Activated CD8-positive, alpha-beta T cell treated with anti-CD3 and anti-CD28 coated beads for 36 hours (primary cell): ENCODE measurements at regions not wholly inside any gene's neighbourhood (a gene's known extent, or its start where the extent isn't known, plus 50 kb on each side); places are given as distances from the start of the nearest gene placed in this dataset.

ENCODE experiments used
- ATAC-seq: fragments of 200-7000 bp; cut with Tn5 transposase; one replicate; pipeline ENCODE4 v1.10.0; 2021; ENCODE audit warnings: mild to moderate bottlenecking, moderate library complexity
- CTCF ChIA-PET: fragments of 350-600 bp; sonication (Branson Sonifier 250); formaldehyde crosslinking; loops from one replicate; lab custom pipeline; 2021; ENCODE audit warnings: antibody characterized with exemption; lab: Charles Lee
- POLR2A ChIA-PET: fragments of 350-600 bp; sonication (Branson Sonifier 250); formaldehyde crosslinking; loops from one replicate; lab custom pipeline; 2021; ENCODE audit warnings: antibody characterized with exemption; lab: Charles Lee
- DNase-seq: peaks from one replicate; pipeline ENCODE4 v3.0.0-alpha.2; 2020
- H3K27ac Mint-ChIP-seq: one replicate; pipeline ENCODE4 v1.8.0; 2021; ENCODE audit warnings: mild to moderate bottlenecking, mixed read lengths
- H3K27me3 Mint-ChIP-seq: one replicate; pipeline ENCODE4 v1.8.0; 2021; ENCODE audit warnings: mixed read lengths
- H3K36me3 Mint-ChIP-seq: one replicate; pipeline ENCODE4 v1.8.0; 2021; ENCODE audit warnings: low read depth, mixed read lengths
- H3K4me1 Mint-ChIP-seq: one replicate; pipeline ENCODE4 v1.8.0; 2021; ENCODE audit warnings: low read depth, mixed read lengths
- H3K4me3 Mint-ChIP-seq: one replicate; pipeline ENCODE4 v1.8.0; 2021; ENCODE audit warnings: mild to moderate bottlenecking, moderate library complexity, mixed read lengths
- H3K9me3 Mint-ChIP-seq: one replicate; pipeline ENCODE4 v1.8.0; 2021; ENCODE audit warnings: mixed read lengths
- intact Hi-C: fragments of 100-400 bp; cut with micrococcal nuclease; formaldehyde crosslinking; loops from one replicate; pipeline ENCODE4 v1.10.0; 2022
- TF ChIP-seq, protein P1 (sequence below): fragments of 200-600 bp; IDR thresholded peaks from one replicate; pipeline ENCODE4 v1.8.0; 2022; ENCODE audit warnings: antibody characterized with exemption, mild to moderate bottlenecking

DNA sequence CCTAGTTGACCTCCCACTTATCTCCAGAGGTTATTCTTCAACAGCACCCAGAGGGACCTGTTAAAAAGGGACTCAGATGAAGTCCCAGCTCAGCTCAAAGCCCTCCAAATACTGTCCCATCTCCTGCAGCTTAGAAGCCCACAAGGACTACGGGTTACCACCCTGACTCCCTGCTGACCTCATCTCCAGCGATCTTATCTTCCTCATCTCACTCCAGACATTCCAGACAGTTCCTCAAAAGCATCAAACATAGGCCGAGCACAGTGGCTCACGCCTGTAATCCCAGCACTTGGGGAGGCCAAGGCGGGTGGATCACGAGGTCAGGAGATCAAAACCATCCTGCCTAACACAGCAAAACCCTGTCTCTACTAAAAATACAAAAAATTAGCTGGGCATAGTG, 263.8 kb upstream of the TLE4 start:
- POLR2A ChIA-PET = interaction anchor here (0.6 kb wide), 1 partner anchor 704 kb away, joined by 3 read pairs; no protein-coding TSS in a partner anchor
- no peak for ATAC-seq
- DNase-seq = no peak
- Mint-ChIP-seq H3K36me3 (no peaks in the 10 kb centered on the region), H3K4me1 (no peaks in the 10 kb centered on the region), H3K4me3 (no peak overlapping the region), H3K27me3 (peaks cover 2% of the 10 kb centered on the region), H3K27ac (no peak overlapping the region), H3K9me3 (no peaks in the 10 kb centered on the region)
- CTCF ChIA-PET = no interaction called here
- intact Hi-C loops = loop anchor here (5.0 kb wide), 1 partner anchor 49 kb away; no protein-coding TSS in a partner anchor
- TF ChIP-seq, protein P1, sequence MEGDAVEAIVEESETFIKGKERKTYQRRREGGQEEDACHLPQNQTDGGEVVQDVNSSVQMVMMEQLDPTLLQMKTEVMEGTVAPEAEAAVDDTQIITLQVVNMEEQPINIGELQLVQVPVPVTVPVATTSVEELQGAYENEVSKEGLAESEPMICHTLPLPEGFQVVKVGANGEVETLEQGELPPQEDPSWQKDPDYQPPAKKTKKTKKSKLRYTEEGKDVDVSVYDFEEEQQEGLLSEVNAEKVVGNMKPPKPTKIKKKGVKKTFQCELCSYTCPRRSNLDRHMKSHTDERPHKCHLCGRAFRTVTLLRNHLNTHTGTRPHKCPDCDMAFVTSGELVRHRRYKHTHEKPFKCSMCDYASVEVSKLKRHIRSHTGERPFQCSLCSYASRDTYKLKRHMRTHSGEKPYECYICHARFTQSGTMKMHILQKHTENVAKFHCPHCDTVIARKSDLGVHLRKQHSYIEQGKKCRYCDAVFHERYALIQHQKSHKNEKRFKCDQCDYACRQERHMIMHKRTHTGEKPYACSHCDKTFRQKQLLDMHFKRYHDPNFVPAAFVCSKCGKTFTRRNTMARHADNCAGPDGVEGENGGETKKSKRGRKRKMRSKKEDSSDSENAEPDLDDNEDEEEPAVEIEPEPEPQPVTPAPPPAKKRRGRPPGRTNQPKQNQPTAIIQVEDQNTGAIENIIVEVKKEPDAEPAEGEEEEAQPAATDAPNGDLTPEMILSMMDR = no peak

DNA sequence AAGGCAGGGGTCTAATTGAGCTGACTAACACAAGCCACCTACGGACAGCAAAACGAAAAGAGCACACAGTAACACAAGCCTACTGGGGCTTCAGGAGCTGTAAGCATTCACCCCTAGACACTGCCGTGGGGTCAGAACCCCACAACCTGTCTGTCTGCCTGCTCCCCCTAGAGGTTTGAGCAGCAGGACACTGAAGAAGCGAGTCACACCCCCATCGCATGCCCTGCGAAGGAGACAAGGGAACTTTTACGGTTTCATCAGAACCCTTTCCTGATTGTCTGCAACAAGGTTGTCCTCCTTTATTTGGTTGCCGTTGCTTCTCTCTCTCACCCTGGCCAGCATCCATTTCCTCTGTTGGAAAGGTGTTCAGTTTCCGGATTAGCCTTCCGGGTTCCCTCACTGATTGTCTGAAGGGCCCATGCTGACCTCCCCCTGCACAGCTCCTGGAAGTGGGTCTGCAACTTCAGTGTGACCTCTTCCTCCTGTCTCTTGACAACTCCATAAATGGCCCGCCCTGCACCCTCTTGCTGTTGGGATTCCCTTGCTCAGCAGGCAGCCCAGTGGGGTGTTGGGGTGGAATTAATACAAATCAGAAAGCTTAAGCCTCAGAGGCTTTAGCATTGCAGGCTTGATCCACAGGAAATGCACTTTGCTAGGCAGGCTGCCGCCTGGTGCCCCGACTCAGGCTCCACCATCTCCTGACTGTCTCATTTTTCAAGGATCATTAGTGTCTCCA, 258.9 kb upstream of the TLE4 start:
- DNase-seq (no peak), ATAC-seq (no peak)
- Mint-ChIP-seq H3K9me3 (no peaks in the 10 kb centered on the region), H3K27ac (no peak overlapping the region), H3K36me3 (no peaks in the 10 kb centered on the region), H3K4me1 (no peaks in the 10 kb centered on the region), H3K27me3 (peaks cover 2% of the 10 kb centered on the region), H3K4me3 (no peak overlapping the region)
- intact Hi-C loops = no loop called here
- TF ChIP-seq, protein P1 = no peak
- ChIA-PET CTCF (no interaction called here), POLR2A (no interaction called here)

DNA sequence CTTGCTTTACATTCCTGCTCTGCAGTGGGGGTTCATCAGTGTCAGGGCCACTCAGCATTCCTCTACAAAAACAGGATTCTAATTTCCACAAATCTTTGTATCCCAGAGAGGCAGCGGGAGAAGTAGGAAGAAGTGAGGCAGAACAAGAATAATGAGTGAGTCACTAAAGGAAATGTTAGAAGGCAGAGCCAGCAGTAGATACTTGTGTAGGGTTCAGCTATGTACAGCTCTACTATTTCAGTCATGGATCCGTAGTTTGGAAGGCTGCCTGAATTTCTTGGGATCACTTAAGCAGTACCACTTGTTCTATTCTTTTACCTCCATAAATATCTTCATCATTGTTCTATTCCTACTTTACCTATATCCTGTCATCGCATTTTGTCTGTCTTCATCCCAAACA, 246.3 kb upstream of the TLE4 start:
- TF ChIP-seq, protein P1 = no peak
- Mint-ChIP-seq H3K4me1 (no peaks in the 10 kb centered on the region), H3K4me3 (no peak overlapping the region), H3K9me3 (no peaks in the 10 kb centered on the region), H3K36me3 (no peaks in the 10 kb centered on the region), H3K27ac (no peak overlapping the region), H3K27me3 (no peaks in the 10 kb centered on the region)
- DNase-seq = no peak
- CTCF ChIA-PET = no interaction called here
- POLR2A ChIA-PET = no interaction called here
- ATAC-seq = no peak
- intact Hi-C loops = no loop called here

DNA sequence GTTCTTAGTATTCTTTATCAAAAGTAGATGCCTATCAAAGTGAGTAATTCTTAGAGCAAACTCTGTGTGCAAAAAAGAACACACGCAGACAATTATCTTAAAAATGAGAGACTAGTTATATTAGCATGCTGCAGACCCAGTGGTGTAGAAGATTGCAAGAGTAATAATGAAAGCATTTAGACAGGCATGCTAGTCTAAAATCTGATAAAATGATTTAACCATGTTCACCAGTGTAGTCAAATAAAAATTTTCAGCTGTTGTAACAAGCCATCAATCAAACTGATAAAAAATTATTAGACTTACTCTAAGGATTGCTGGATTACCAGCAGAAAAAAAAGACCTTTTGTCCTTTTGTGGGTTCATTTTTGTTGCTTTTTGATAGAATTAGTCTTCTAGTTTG, 241.9 kb upstream of the TLE4 start:
- intact Hi-C loops = no loop called here
- no peaks in the 10 kb centered on the region for H3K9me3 Mint-ChIP-seq
- no peak overlapping the region for H3K4me3 Mint-ChIP-seq
- ChIA-PET CTCF (no interaction called here), POLR2A (no interaction called here)
- TF ChIP-seq, protein P1 = no peak
- H3K36me3 Mint-ChIP-seq = no peaks in the 10 kb centered on the region
- H3K4me1 Mint-ChIP-seq = no peaks in the 10 kb centered on the region
- DNase-seq (no peak), ATAC-seq (no peak)
- H3K27ac Mint-ChIP-seq = no peak overlapping the region
- no peaks in the 10 kb centered on the region for H3K27me3 Mint-ChIP-seq

DNA sequence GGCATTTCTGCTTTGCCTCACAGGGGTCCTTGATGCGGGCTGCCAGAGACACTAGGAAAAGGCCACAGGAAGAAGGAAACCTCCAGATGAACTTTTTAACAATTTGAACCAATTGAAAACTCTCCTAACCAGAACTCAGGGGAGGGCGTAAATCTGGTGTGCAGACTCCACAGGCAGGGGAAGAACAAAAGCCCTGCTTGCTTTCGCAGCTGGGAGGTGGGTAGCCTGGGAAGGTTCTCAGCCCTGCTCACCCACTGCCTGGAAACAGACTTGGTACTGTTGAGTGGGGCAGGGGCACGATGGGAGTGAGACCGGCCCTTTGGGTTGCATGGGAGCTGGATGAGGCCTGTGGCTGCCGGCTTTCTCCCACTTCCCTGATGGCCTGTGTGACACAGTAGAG, 237.8 kb upstream of the TLE4 start:
- ATAC-seq = no peak
- H3K4me1 Mint-ChIP-seq = no peaks in the 10 kb centered on the region
- intact Hi-C loops = no loop called here
- TF ChIP-seq, protein P1 = no peak
- no peaks in the 10 kb centered on the region for H3K36me3 Mint-ChIP-seq
- CTCF ChIA-PET = no interaction called here
- H3K27ac Mint-ChIP-seq = no peak overlapping the region
- no peaks in the 10 kb centered on the region for H3K27me3 Mint-ChIP-seq
- peaks cover 3% of the 10 kb centered on the region for H3K9me3 Mint-ChIP-seq
- POLR2A ChIA-PET = interaction anchor here (0.5 kb wide), 1 partner anchor 608 kb away, joined by 3 read pairs; no protein-coding TSS in a partner anchor
- DNase-seq = no peak
- no peak overlapping the region for H3K4me3 Mint-ChIP-seq
